CD14-positive monocyte (primary cell): ENCODE measurements at regions not wholly inside any gene's neighbourhood (a gene's known extent, or its start where the extent isn't known, plus 50 kb on each side); places are given as distances from the start of the nearest gene placed in this dataset.
A peak's percentile ranks its signal among the peaks of the same experiment; 100 is the strongest.

ENCODE experiments used
- DNase-seq, 3 donors: peaks; one replicate each; pipeline ENCODE4 v3.0.0-alpha.2; 2011 to 2022
- H2AFZ ChIP-seq: 2 replicates; pipeline ENCODE4 v1.6.0; 2012; ENCODE audit warnings: mild to moderate bottlenecking, low read depth, low read length, inconsistent platforms; ENCODE audit not compliant: insufficient read depth, poor library complexity, severe bottlenecking
- H3K27ac ChIP-seq, 2 donors: 1 replicate in 1 of 2; 2 replicates in 1 of 2; pipeline ENCODE4 v1.5.1; 2012 to 2013; ENCODE audit warnings: low read length in 2 of 2, control low read depth in 1 of 2, inconsistent platforms in 1 of 2, low read depth in 1 of 2, mild to moderate bottlenecking in 1 of 2
- H3K27me3 ChIP-seq, 2 donors: one replicate each; pipeline versions ENCODE4 v1.6.0 to v1.6.1; 2011 to 2013; ENCODE audit warnings: low read length in 2 of 2; ENCODE audit not compliant: control insufficient read depth in 2 of 2, insufficient read depth in 2 of 2
- H3K36me3 ChIP-seq, 2 donors: replicated peaks in 1 of 2; 1 replicate in 1 of 2; 2 replicates in 1 of 2; pipeline versions ENCODE4 v1.5.1 to v1.6.1; 2012 to 2013; ENCODE audit warnings: low read length in 2 of 2, control low read depth in 1 of 2, inconsistent platforms in 1 of 2, mild to moderate bottlenecking in 1 of 2; ENCODE audit not compliant: insufficient read depth in 2 of 2, control insufficient read depth in 1 of 2
- H3K4me1 ChIP-seq, 2 donors: 1 replicate in 1 of 2; 2 replicates in 1 of 2; pipeline versions ENCODE4 v1.5.1 to v1.6.1; 2012 to 2013; ENCODE audit warnings: low read length in 2 of 2, control low read depth in 1 of 2, inconsistent platforms in 1 of 2, mild to moderate bottlenecking in 1 of 2, moderate library complexity in 1 of 2; ENCODE audit not compliant: insufficient read depth in 2 of 2, control insufficient read depth in 1 of 2
- H3K4me2 ChIP-seq: replicated peaks from 2 replicates; pipeline ENCODE3; 2012; ENCODE audit warnings: low read length, moderate library complexity, mild to moderate bottlenecking; ENCODE audit not compliant: poor library complexity, severe bottlenecking; ENCODE audit errors: extremely low read depth
- H3K4me3 ChIP-seq, 3 experiments: fragments of 200-600 bp in 1 of 3; sonication (generic) in 1 of 3; replicated peaks in 1 of 3; 1 replicate in 2 of 3; 2 replicates in 1 of 3; pipeline ENCODE4 v1.5.1; 2011 to 2013; ENCODE audit warnings: low read length in 3 of 3, mild to moderate bottlenecking in 3 of 3, control low read depth in 2 of 3, low read depth in 2 of 3, inconsistent platforms in 1 of 3, moderate library complexity in 1 of 3
- H3K79me2 ChIP-seq: 2 replicates; pipeline ENCODE4 v1.6.0; 2012; ENCODE audit warnings: mild to moderate bottlenecking, control low read depth, inconsistent platforms, low read length, moderate library complexity; ENCODE audit not compliant: insufficient read depth
- H3K9ac ChIP-seq: 2 replicates; pipeline ENCODE4 v1.6.0; 2017; ENCODE audit warnings: low read length, mild to moderate bottlenecking; ENCODE audit not compliant: insufficient read depth, poor library complexity, severe bottlenecking
- H3K9me3 ChIP-seq, 2 donors: replicated peaks in 1 of 2; 1 replicate in 1 of 2; 2 replicates in 1 of 2; pipeline versions ENCODE4 v1.5.1 to v1.6.1; 2012 to 2013; ENCODE audit warnings: low read length in 2 of 2, control low read depth in 1 of 2; ENCODE audit not compliant: control insufficient read depth in 1 of 2, insufficient read depth in 1 of 2
- H4K20me1 ChIP-seq: 2 replicates; pipeline ENCODE4 v1.6.0; 2012; ENCODE audit warnings: mild to moderate bottlenecking, low read length, control low read depth, moderate library complexity; ENCODE audit not compliant: insufficient read depth
- H3K27ac Mint-ChIP-seq, 7 donors: one replicate each; pipeline ENCODE4 v1.8.0; 2020; ENCODE audit warnings: mild to moderate bottlenecking in 7 of 7, mixed read lengths in 7 of 7, moderate library complexity in 6 of 7, inconsistent platforms in 2 of 7
- H3K27me3 Mint-ChIP-seq, 3 donors: one replicate each; pipeline ENCODE4 v1.8.0; 2021 to 2022; ENCODE audit warnings: low read depth in 3 of 3, mild to moderate bottlenecking in 3 of 3, mixed read lengths in 3 of 3, moderate library complexity in 3 of 3, inconsistent platforms in 1 of 3
- H3K36me3 Mint-ChIP-seq, 2 donors: one replicate each; pipeline ENCODE4 v1.8.0; 2020; ENCODE audit warnings: mixed read lengths in 2 of 2, inconsistent platforms in 1 of 2, mild to moderate bottlenecking in 1 of 2
- H3K4me1 Mint-ChIP-seq: one replicate; pipeline ENCODE4 v1.8.0; 2020; ENCODE audit warnings: mild to moderate bottlenecking, mixed read lengths
- H3K4me3 Mint-ChIP-seq, 2 donors: one replicate each; pipeline ENCODE4 v1.8.0; 2020; ENCODE audit warnings: mild to moderate bottlenecking in 2 of 2, mixed read lengths in 2 of 2, moderate library complexity in 1 of 2
- H3K9me3 Mint-ChIP-seq, 7 donors: one replicate each; pipeline ENCODE4 v1.8.0; 2020 to 2022; ENCODE audit warnings: mixed read lengths in 7 of 7, mild to moderate bottlenecking in 6 of 7, moderate library complexity in 6 of 7, inconsistent platforms in 2 of 7
- CTCF ChIP-seq: fragments of 200-600 bp; IDR thresholded peaks from one replicate; pipeline ENCODE4 v1.8.0; 2022; ENCODE audit warnings: antibody characterized with exemption, mild to moderate bottlenecking
- WGBS: methylation state at CpG from one replicate; pipeline ENCODE4 v1.1.5; 2013; ENCODE audit warnings: missing lambda C conversion rate; ENCODE audit not compliant: insufficient coverage; 5-methylcytosine and 5-hydroxymethylcytosine counted together
- intact Hi-C, 2 donors: fragments of 100-400 bp; cut with micrococcal nuclease; formaldehyde crosslinking; loops; one replicate each; pipeline versions ENCODE4 v1.15.0 to v1.15.1; 2023

- H3K36me3 ChIP-seq = no peaks in the 10 kb centered on the region
- DNase-seq = no peak
- H3K9me3 Mint-ChIP-seq = peaks cover 4 to 20% (median 10%) of the 10 kb centered on the region in 7 donors
- no peaks in the 10 kb centered on the region for H3K4me1 Mint-ChIP-seq
- peaks cover 0 to 3% (median 0%) of the 10 kb centered on the region in 3 donors for H3K27me3 Mint-ChIP-seq
- no peaks in the 10 kb centered on the region for H3K36me3 Mint-ChIP-seq
- intact Hi-C loops = no loop called here
- no peaks in the 10 kb centered on the region for H3K27me3 ChIP-seq
- H3K4me3 ChIP-seq = no peak overlapping the region
- TF ChIP-seq CTCF = no peak
- no peaks in the 10 kb centered on the region for H3K79me2 ChIP-seq
- no peak overlapping the region for H2AFZ ChIP-seq
- no peak overlapping the region for H3K9ac ChIP-seq
- WGBS = no CpG with 5 or more reads among the region's 2 CpGs
- H3K9me3 ChIP-seq = peaks cover 0 to 12% of the 10 kb centered on the region in 2 donors
- H3K4me2 ChIP-seq = no peak overlapping the region
- H3K4me1 ChIP-seq = no peaks in the 10 kb centered on the region
- H3K27ac Mint-ChIP-seq = no peak overlapping the region
- no peaks in the 10 kb centered on the region for H4K20me1 ChIP-seq
- H3K4me3 Mint-ChIP-seq = no peak overlapping the region
- H3K27ac ChIP-seq = no peak overlapping the region
These were observed 224.1 kb downstream of the BTG1 start for GRCh38 chr12:91921555-91921954.

- no peak overlapping the region for H3K9ac ChIP-seq
- no peak overlapping the region for H3K4me3 ChIP-seq
- H3K4me2 ChIP-seq = no peak overlapping the region
- intact Hi-C loops = no loop called here
- Mint-ChIP-seq H3K27me3 (peaks cover 0 to 5% (median 0%) of the 10 kb centered on the region in 3 donors), H3K36me3 (no peaks in the 10 kb centered on the region), H3K27ac (peak overlapping the region in 1 of 7 donors; percentile 70), H3K9me3 (peaks cover 4 to 20% (median 10%) of the 10 kb centered on the region in 7 donors), H3K4me3 (no peak overlapping the region), H3K4me1 (no peaks in the 10 kb centered on the region)
- no peaks in the 10 kb centered on the region for H4K20me1 ChIP-seq
- 79% methylated on average over 2 of the region's 2 CpGs for WGBS
- no peak for TF ChIP-seq CTCF
- no peaks in the 10 kb centered on the region for H3K27me3 ChIP-seq
- no peaks in the 10 kb centered on the region for H3K4me1 ChIP-seq
- no peaks in the 10 kb centered on the region for H3K36me3 ChIP-seq
- H3K27ac ChIP-seq = no peak overlapping the region
- H3K79me2 ChIP-seq = no peaks in the 10 kb centered on the region
- no peak for DNase-seq
- H2AFZ ChIP-seq = no peak overlapping the region
- peaks cover 0 to 12% of the 10 kb centered on the region in 2 donors for H3K9me3 ChIP-seq
These were observed 224.9 kb downstream of the BTG1 start for GRCh38 chr12:91920741-91921140.
